GM19043 (cell line): ENCODE measurements at regions not wholly inside any gene's neighbourhood (a gene's known extent, or its start where the extent isn't known, plus 50 kb on each side); places are given as distances from the start of the nearest gene placed in this dataset.
"Not testable (repeated sequence)": the region's sequence is repeated elsewhere in the genome, so short reads cannot be mapped to it uniquely, and the experiment has no call there.

Experiments
- ATAC-seq: cut with Tn5 transposase; IDR thresholded peaks from one replicate; pipeline ENCODE4 v1.9.1; 2021; ENCODE audit warnings: low read depth; ENCODE audit not compliant: unreplicated experiment

- no peak for ATAC-seq
These were observed 68.2 kb upstream of the FAM241A start for GRCh38 chr4:112076919-112077608.

GRCh38 chr4:112077743-112078142, 67.5 kb upstream of the FAM241A start:
- ATAC-seq = no peak

- no peak for ATAC-seq
These were observed 62.2 kb upstream of the FAM241A start for GRCh38 chr4:112082954-112083586.

GRCh38 chr4:112083587-112084347, 61.5 kb upstream of the FAM241A start:
- no peak for ATAC-seq

GRCh38 chr4:112085156-112086035, 59.9 kb upstream of the FAM241A start:
- ATAC-seq = no peak

- no peak for ATAC-seq
These were observed 59.2 kb upstream of the FAM241A start for GRCh38 chr4:112086036-112086434.

- not testable (repeated sequence) for ATAC-seq
These were observed 58.6 kb upstream of the FAM241A start for GRCh38 chr4:112086661-112087060.

GRCh38 chr4:112092330-112092729, 52.9 kb upstream of the FAM241A start:
- not testable (repeated sequence) for ATAC-seq

GRCh38 chr4:112093636-112094202, 51.5 kb upstream of the FAM241A start:
- ATAC-seq = no peak

GRCh38 chr4:112094330-112094729, 50.9 kb upstream of the FAM241A start:
- ATAC-seq = no peak
